LNCAP (cell line): ENCODE measurements at regions not wholly inside any gene's neighbourhood (a gene's known extent, or its start where the extent isn't known, plus 50 kb on each side); places are given as distances from the start of the nearest gene placed in this dataset.

Experiments
- CTCF ChIP-seq: fragments of 450-650 bp; IDR thresholded peaks from 2 replicates; pipeline ENCODE4 v1.5.1; 2017; ENCODE audit warnings: mild to moderate bottlenecking

DNA sequence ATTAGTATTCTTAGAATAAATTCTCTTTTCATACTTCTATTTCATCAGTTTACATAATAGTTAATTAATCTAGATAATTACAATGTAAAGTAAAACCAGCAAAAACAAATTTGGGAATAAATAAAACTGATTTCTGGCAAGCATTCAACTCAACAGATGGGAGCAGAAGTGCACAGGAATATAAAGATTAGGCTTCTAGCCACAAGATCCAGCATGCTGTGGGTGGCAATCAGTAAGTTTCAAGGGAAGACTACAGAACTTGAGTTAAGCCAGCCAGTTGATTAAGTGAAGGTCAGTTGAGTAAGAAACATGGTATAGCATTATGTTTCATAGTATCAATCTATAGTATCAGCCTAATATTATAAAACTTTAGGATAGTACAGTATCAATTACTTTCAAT is 324.2 kb upstream of the AADAT start:
- no peak for TF ChIP-seq CTCF

GRCh38 chr4:170400361-170400760 is 310.6 kb upstream of the AADAT start:
- no peak for TF ChIP-seq CTCF

GRCh38 chr4:170399581-170400293 is 310.0 kb upstream of the AADAT start:
- no peak for TF ChIP-seq CTCF

GRCh38 chr4:170398218-170398617 is 308.5 kb upstream of the AADAT start:
- TF ChIP-seq CTCF: no peak

DNA sequence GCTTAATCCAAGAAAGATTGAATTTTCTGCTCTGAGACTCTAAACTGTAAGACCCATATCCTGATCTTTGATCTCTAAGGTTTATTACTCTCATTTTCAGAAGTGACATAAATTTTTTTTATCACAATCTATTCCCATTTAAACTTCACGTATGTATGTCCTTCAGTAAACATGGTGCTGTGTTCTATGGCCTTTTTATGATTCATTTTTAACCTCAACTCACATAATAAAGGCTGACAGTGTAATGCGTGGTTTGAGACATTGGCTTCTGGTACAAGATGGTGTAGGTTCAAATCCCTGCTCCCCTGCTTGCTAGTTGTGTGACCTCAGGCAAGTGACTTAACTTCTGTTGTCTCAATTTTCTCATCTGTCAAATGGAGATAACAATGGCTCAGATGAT is 306.0 kb upstream of the AADAT start:
- no peak for TF ChIP-seq CTCF

- no peak for TF ChIP-seq CTCF
These were observed 301.4 kb upstream of the AADAT start for GRCh38 chr4:170391066-170391740.

DNA sequence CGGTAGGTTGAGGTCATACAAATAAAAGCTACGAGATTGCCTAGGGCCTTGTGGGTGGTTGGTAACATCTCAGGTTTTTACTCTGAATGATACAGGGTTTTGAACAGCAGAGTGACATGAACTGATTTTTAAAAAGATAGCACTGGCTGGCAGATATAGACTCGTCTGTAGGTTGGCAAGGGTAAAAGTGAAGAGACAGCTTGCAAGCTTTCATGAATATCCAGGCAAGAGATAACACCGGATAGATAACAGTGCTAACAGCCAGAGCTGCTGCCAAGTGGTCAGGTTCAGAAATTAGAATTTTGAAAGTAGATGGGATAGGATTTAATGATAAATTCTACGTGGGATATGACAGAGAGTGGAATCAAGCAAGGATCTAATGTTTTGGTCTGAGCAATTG is 299.7 kb upstream of the AADAT start:
- TF ChIP-seq CTCF: no peak
